Thoracic aorta (tissue), 2 donors: ENCODE measurements at regions not wholly inside any gene's neighbourhood (a gene's known extent, or its start where the extent isn't known, plus 50 kb on each side); places are given as distances from the start of the nearest gene placed in this dataset.

Experiments used
- ATAC-seq: fragments of 150-250 bp; one replicate; pipeline ENCODE4 v1.8.0; 2017; ENCODE audit warnings: low read depth; ENCODE audit not compliant: insufficient number of reproducible peaks, low FRiP score
- DNase-seq: peaks from one replicate; pipeline ENCODE4 v3.0.0-alpha.2; 2020; ENCODE audit warnings: low spot score
- H3K27ac ChIP-seq, 2 donors: fragments of 200-600 bp; sonication (generic); 1 replicate in 1 of 2; 2 replicates in 1 of 2; pipeline ENCODE4 v1.5.1; 2016; ENCODE audit warnings: mild to moderate bottlenecking in 2 of 2, moderate library complexity in 2 of 2
- H3K27me3 ChIP-seq: fragments of 200-600 bp; sonication (generic); replicated peaks from 2 replicates; pipeline ENCODE4 v1.6.0; 2016; ENCODE audit warnings: mild to moderate bottlenecking; ENCODE audit not compliant: insufficient read depth
- H3K36me3 ChIP-seq: fragments of 200-600 bp; sonication (generic); one replicate; pipeline ENCODE4 v1.5.1; 2016
- H3K4me1 ChIP-seq, 2 donors: fragments of 200-600 bp; sonication (generic); 1 replicate in 1 of 2; 2 replicates in 1 of 2; pipeline versions ENCODE4 v1.5.1 to v1.6.0; 2016; ENCODE audit warnings: low read depth in 2 of 2, mild to moderate bottlenecking in 1 of 2; ENCODE audit not compliant: control insufficient read depth in 1 of 2
- H3K4me3 ChIP-seq: fragments of 200-600 bp; sonication (generic); 2 replicates; pipeline ENCODE4 v1.5.1; 2016; ENCODE audit warnings: mild to moderate bottlenecking
- H3K9me3 ChIP-seq: fragments of 200-600 bp; sonication (generic); 2 replicates; pipeline ENCODE4 v1.5.1; 2016
- CTCF ChIP-seq: fragments of 200-600 bp; sonication (generic); IDR thresholded peaks from one replicate; pipeline ENCODE4 v1.5.1; 2019; ENCODE audit warnings: antibody characterized with exemption

GRCh38 chr10:43938810-43939209, 290.1 kb upstream of the ZNF32 start:
- Histone ChIP-seq H3K36me3 (no peaks in the 10 kb centered on the region), H3K9me3 (no peaks in the 10 kb centered on the region), H3K4me1 (peaks cover 0 to 24% of the 10 kb centered on the region in 2 donors), H3K4me3 (no peak overlapping the region), H3K27ac (no peak overlapping the region), H3K27me3 (no peaks in the 10 kb centered on the region)
- ATAC-seq = no peak
- no peak for TF ChIP-seq CTCF
- no peak for DNase-seq

- Histone ChIP-seq H3K9me3 (no peaks in the 10 kb centered on the region), H3K27me3 (no peaks in the 10 kb centered on the region), H3K27ac (no peak overlapping the region), H3K4me3 (no peak overlapping the region), H3K4me1 (no peaks in the 10 kb centered on the region), H3K36me3 (no peaks in the 10 kb centered on the region)
- TF ChIP-seq CTCF = no peak
- DNase-seq = no peak
- ATAC-seq = no peak
These were observed 282.7 kb upstream of the ZNF32 start for GRCh38 chr10:43931308-43931930.

GRCh38 chr10:43930777-43931176, 282.1 kb upstream of the ZNF32 start:
- ATAC-seq (no peak), DNase-seq (no peak)
- no peak overlapping the region for H3K27ac ChIP-seq
- TF ChIP-seq CTCF = no peak
- no peaks in the 10 kb centered on the region for H3K36me3 ChIP-seq
- no peaks in the 10 kb centered on the region for H3K9me3 ChIP-seq
- no peaks in the 10 kb centered on the region for H3K27me3 ChIP-seq
- no peaks in the 10 kb centered on the region for H3K4me1 ChIP-seq
- H3K4me3 ChIP-seq = no peak overlapping the region

GRCh38 chr10:43930243-43930642, 281.6 kb upstream of the ZNF32 start:
- no peaks in the 10 kb centered on the region for H3K4me1 ChIP-seq
- H3K27me3 ChIP-seq = no peaks in the 10 kb centered on the region
- no peak overlapping the region for H3K4me3 ChIP-seq
- H3K9me3 ChIP-seq = no peaks in the 10 kb centered on the region
- H3K27ac ChIP-seq = no peak overlapping the region
- no peak for TF ChIP-seq CTCF
- no peak for ATAC-seq
- no peaks in the 10 kb centered on the region for H3K36me3 ChIP-seq
- DNase-seq = no peak

- no peak overlapping the region for H3K4me3 ChIP-seq
- H3K36me3 ChIP-seq = no peaks in the 10 kb centered on the region
- H3K4me1 ChIP-seq = no peaks in the 10 kb centered on the region
- DNase-seq (no peak), ATAC-seq (no peak)
- no peak overlapping the region for H3K27ac ChIP-seq
- no peak for TF ChIP-seq CTCF
- H3K9me3 ChIP-seq = no peaks in the 10 kb centered on the region
- H3K27me3 ChIP-seq = no peaks in the 10 kb centered on the region
These were observed 280.4 kb upstream of the ZNF32 start for GRCh38 chr10:43929122-43929521.
